ENCODE measurements at regions not wholly inside any gene's neighbourhood (a gene's known extent, or its start where the extent isn't known, plus 50 kb on each side); places are given as distances from the start of the nearest gene placed in this dataset.

- H3K4me1 ChIP-seq (replicated peaks in 1 of 2), result no peaks in the 10 kb centered on the region
- WGBS, 4 donors, result 62 to 72% (median 63%) methylated on average over 2 of the region's 2 CpGs
- no peak for DNase-seq
- intact Hi-C loops (cut with DNase I), result no loop called here
- H3K27me3 ChIP-seq, result no peaks in the 10 kb centered on the region
- H3K9me3 ChIP-seq (replicated peaks in 1 of 3), result no peaks in the 10 kb centered on the region
- H3K4me3 ChIP-seq, result no peak overlapping the region
- TF ChIP-seq POLR2A (IDR thresholded peaks at IDR 0.05) (no peak), CTCF (IDR thresholded peaks at IDR 0.05) (no peak)
- H3K36me3 ChIP-seq (replicated peaks in 1 of 2), result no peaks in the 10 kb centered on the region
- no peak overlapping the region for H3K27ac ChIP-seq
Measured at GRCh38 chr6:11930240-11930639, 81.9 kb upstream of the HIVEP1 start.

- Histone ChIP-seq H3K4me1 (replicated peaks in 1 of 2) (no peaks in the 10 kb centered on the region), H3K4me3 (no peak overlapping the region), H3K27me3 (no peaks in the 10 kb centered on the region), H3K36me3 (replicated peaks in 1 of 2) (no peaks in the 10 kb centered on the region), H3K27ac (no peak overlapping the region), H3K9me3 (replicated peaks in 1 of 3) (no peaks in the 10 kb centered on the region)
- WGBS, 4 donors, result 79 to 84% (median 81%) methylated on average over 8 of the region's 8 CpGs
- DNase-seq, result no peak
- TF ChIP-seq CTCF (IDR thresholded peaks at IDR 0.05) (no peak), POLR2A (IDR thresholded peaks at IDR 0.05) (no peak)
- intact Hi-C loops (cut with DNase I), result no loop called here
Measured at GRCh38 chr6:11929241-11929835, 82.8 kb upstream of the HIVEP1 start.

GRCh38 chr6:11926594-11927407 is 85.3 kb upstream of the HIVEP1 start:
- no peak for DNase-seq
- intact Hi-C loops (cut with DNase I), result no loop called here
- H3K4me1 ChIP-seq (replicated peaks in 1 of 2), result no peaks in the 10 kb centered on the region
- 73 to 93% (median 83%) methylated on average over 2 of the region's 2 CpGs for WGBS, 4 donors
- no peak for TF ChIP-seq POLR2A (IDR thresholded peaks at IDR 0.05)
- TF ChIP-seq CTCF (IDR thresholded peaks at IDR 0.05), result no peak
- H3K27me3 ChIP-seq, result no peaks in the 10 kb centered on the region
- no peak overlapping the region for H3K4me3 ChIP-seq
- H3K36me3 ChIP-seq (replicated peaks in 1 of 2), result no peaks in the 10 kb centered on the region
- H3K9me3 ChIP-seq (replicated peaks in 1 of 3), result no peaks in the 10 kb centered on the region
- H3K27ac ChIP-seq, result no peak overlapping the region

GRCh38 chr6:11925805-11926204 is 86.3 kb upstream of the HIVEP1 start:
- Histone ChIP-seq H3K9me3 (replicated peaks in 1 of 3) (no peaks in the 10 kb centered on the region), H3K4me1 (replicated peaks in 1 of 2) (peaks cover 0 to 6% of the 10 kb centered on the region in 2 donors), H3K4me3 (no peak overlapping the region), H3K27ac (no peak overlapping the region), H3K27me3 (no peaks in the 10 kb centered on the region), H3K36me3 (replicated peaks in 1 of 2) (no peaks in the 10 kb centered on the region)
- intact Hi-C loops (cut with DNase I), result no loop called here
- no peak for DNase-seq
- TF ChIP-seq POLR2A (IDR thresholded peaks at IDR 0.05) (no peak), CTCF (IDR thresholded peaks at IDR 0.05) (no peak)
- WGBS, 4 donors, result 84 to 87% (median 86%) methylated on average over 9 of the region's 9 CpGs

All from adrenal gland (tissue), 9 donors.